ENCODE measurements at regions not wholly inside any gene's neighbourhood (a gene's known extent, or its start where the extent isn't known, plus 50 kb on each side); places are given as distances from the start of the nearest gene placed in this dataset.

DNA sequence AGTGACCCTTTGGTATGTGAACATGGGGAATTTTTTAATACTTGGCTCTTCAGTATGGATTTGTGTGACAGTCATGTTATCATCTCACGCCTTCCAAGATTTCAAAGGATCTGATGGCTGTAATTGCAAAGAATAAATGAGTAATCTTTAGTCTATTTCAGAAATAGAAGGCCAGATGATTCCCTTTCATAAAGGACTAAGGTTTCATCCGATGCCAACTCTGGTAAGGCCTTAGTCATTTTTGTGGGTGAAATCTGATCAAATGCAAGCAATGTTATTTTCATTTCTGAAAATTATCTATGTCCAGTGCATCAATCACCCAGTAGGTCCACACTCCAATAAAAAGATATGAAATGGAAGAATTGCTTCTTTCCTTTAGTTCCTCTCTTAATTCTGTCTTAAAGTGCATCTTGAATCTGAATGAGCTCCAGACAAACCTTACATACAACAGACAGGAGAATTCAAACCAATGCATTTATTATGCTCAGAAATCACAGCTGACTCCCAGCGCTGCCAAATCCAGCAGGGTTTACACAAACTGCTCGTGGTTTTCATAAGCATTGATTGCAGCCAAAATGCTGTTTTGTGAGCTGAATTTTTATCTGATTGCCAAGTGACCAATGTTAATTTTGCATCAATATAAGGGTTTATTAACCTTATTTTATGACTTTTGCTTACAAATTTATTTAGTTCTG lies 565.2 kb upstream of the MARCKS start:
- DNase-seq (ENCODE audit: low read depth), result no peak

DNA sequence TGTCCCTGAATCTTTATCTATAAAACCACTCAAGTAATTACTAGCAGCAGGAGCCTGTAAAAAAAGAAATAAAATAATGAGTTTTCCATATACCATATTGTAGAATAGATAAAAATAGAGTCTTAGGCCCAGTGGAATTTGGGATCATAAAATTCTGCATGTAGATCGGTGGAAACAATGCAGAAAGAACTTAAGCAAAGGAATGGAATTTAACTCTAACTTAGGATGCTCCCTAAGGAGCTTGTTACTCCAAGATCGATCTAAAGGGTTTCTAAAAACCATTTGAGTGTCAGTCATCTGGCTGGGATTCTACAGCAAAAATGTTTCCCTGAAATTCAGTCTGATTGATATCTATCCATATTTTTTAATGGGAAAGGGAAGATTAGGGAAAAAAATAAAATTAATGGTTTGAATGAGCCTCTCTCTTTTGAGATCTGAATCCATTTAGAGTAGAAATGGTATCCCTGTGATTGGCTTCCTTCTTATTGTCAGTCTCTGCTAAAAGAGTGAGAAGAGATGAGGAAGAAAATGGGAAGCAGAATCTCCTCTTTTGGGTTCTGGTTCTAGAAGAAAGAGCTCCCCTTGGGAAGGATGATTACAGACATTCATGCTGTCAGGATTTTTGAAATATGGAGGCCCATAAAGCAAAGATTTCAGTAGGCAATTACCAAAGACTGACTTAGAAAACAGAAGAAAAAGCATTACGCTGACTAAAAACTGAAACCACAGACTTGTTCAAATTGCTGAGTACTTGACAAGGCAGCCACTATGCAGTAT lies 564.3 kb upstream of the MARCKS start:
- DNase-seq (ENCODE audit: low read depth), result no peak

DNA sequence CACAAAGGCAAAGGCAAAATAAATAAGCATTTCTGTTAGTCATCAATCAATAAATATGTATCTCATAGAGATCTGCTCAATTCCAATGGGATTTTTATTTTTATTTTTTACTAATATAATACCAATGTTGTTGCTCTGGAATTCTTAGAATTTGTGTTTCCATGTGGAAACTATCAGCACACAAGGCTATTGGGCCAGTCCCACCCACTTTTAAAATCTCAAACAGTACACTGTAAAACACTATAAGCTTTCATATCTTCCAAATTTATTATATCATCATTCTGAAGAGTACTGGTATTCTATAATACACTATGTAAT lies 563.8 kb upstream of the MARCKS start:
- DNase-seq (ENCODE audit: low read depth), result no peak

DNA sequence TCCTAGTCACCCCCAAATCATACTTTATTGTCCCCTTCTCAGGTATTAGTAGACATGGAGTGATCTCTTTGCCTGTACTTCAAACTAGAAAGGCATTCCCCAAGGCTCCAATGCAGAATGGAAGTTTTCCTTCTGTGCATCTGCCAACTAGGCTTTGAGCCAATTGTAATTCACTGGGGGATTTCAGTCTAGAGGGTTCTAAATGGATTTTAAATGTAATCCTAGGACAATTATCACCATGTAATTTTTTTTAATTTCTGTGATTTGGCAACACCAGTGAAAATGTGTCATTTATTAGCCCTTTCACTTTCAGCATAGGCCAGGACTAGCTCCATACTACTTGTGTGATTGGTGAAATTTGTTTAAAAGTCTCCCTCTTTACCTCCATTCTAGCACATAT lies 557.6 kb upstream of the MARCKS start:
- DNase-seq (ENCODE audit: low read depth), result no peak

DNA sequence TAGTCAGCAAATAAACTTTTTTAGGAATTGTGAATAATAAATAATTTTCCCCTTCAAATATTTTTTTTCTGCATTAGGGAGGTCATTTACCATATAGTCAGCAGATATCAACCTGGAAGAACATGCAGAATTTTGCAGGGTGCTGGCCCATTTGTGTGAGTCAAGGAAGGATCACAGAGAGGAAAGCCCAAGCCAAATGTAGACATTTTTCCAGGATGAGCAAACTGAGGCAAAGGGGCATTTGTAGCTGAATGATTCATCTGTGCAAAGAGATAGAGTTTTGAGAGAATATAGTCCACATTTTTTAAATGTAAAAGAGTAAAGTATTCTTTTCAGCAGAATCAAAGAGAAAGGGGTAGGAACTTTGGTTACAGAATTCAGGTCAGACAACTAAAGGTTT lies 555.5 kb upstream of the MARCKS start:
- no peak for DNase-seq (ENCODE audit: low read depth)

DNA sequence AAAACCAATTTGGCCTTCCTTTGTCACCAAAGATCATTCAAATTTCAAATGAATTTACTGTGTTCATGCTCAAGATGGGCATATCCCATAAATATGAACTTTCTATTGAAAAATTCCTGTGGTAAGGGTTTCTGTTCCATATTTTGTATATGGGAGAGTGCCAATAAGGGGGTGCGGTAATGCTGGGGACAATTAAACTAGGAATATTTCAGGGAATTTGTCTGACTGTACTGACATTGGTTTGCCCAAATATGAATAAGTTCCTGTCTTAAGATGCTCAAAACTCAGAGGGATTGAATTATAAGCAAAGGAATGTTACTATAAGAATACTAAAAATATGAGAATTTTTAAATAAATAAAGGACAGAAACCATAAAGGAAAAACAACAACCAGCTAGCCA lies 553.0 kb upstream of the MARCKS start:
- no peak for DNase-seq (ENCODE audit: low read depth)

DNA sequence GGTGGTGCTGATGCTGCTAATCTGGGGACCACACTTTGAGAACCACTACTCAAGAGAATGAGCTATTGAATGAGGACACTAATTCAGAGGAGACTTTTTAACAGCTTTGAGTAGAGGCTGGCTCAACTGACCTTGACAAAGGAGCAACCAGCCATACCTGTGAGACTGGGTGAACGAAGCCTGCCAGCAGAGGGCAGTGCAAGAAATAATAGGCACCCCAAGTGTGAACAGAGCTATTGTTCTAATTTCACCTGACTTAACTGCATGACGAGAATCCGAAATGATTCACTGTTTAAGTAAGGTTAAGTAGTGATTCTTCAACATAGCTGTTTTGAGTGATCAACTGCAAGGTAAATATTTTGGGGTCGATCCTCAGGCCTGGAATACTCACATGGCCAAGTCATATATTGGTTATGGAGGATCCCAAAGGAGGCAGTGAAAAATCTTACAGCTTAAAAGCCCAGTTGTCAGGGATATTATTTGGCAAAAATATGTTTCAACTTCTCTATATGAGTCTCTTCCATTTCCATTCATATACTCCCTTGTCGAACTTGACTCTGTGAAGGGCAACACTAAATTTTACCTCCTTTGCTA lies 550.5 kb upstream of the MARCKS start:
- DNase-seq (ENCODE audit: low read depth), result peak; percentile 68

DNA sequence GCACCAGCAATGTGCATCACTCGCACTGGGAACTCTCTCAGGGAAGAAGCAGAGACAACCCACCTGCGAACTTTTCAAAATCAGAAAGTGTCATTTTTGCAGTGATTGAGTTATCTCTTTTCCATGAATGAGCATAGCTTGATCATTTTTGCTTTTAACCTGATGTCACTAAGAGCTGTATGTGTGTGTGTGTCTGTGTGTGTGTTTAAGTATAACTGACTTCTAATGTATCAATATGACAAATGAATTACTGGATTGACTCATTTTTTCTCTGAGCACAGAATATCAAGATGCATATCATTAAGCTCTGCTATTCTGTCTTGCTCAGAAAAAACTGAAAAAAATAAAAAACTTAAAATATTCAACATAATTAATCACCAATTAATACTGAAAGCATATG lies 548.9 kb upstream of the MARCKS start:
- DNase-seq (ENCODE audit: low read depth), result no peak

DNA sequence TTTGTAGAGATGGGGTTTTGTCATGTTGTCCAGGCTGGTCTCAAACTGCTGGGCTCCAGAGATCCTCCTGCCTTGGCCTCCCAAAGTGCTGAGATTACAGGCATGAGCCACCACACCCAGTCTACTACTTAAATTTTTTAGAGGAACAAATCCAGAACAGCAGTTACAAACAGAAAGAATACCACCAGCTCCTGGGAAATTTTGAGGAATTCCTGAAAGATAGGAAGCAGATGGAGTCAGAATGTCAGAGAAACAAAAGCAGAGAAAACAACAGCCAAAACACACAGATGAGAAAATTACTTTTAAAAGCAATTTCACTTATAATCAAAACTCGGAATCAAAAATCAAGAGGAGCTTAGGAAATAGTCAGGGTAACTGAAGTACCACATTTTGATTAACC lies 543.3 kb upstream of the MARCKS start:
- DNase-seq (ENCODE audit: low read depth), result no peak

DNA sequence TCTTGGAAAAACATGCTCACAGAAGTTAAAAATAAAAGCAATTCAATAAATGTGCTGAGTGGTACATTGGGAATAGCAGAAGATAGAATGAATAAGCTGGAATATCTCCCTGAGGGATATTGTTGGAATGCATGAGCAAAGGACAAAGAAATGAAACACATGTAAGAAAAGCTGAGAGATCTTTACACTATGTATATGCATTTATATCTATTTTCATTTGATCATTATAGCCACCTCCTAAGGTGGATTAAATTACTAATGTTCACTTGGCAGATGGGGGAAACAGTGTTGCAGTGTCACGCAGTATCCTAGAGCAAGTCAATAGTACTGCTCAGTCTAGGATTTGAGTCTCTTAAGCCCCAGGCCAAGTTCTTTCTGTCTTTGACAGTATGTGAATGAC lies 542.0 kb upstream of the MARCKS start:
- DNase-seq (ENCODE audit: low read depth), result no peak

DNA sequence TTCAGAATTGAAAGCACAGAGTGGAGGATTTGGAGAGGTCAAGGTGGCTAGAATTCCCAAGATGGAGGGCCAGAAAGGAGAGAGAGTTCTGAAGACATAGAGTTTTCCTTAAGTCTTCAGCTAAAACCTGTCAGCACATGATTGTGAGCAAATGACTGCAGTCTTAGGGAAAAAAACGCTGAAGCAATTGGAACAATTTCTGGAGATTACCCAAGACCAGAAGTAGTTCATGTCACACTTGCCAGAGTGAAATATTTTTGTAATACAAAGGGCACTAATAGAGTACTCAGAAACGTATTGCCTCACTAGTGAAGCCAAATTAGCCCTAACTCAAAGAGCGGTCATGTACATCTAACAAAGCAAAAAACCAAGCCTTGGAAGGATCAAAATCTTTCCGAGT lies 541.3 kb upstream of the MARCKS start:
- DNase-seq (ENCODE audit: low read depth), result no peak

DNA sequence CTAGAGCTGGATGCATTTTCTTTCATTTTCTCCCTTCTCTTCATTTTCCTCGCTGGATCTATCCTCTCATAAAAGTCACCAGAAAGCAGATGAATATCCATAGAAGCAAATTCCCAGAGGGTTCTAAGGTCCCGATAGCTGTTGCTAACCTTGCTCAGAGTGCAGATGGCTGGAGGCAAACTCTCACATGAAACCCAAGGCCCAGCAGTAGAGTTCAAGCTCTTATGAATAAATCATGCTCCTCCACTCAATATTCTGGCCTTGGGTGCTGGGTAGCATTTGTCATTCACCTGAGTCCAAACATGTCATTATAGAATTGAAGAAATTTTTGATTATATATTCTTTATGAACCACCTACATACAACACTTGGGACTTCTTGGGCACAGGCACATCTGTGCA lies 539.7 kb upstream of the MARCKS start:
- no peak for DNase-seq (ENCODE audit: low read depth)

DNA sequence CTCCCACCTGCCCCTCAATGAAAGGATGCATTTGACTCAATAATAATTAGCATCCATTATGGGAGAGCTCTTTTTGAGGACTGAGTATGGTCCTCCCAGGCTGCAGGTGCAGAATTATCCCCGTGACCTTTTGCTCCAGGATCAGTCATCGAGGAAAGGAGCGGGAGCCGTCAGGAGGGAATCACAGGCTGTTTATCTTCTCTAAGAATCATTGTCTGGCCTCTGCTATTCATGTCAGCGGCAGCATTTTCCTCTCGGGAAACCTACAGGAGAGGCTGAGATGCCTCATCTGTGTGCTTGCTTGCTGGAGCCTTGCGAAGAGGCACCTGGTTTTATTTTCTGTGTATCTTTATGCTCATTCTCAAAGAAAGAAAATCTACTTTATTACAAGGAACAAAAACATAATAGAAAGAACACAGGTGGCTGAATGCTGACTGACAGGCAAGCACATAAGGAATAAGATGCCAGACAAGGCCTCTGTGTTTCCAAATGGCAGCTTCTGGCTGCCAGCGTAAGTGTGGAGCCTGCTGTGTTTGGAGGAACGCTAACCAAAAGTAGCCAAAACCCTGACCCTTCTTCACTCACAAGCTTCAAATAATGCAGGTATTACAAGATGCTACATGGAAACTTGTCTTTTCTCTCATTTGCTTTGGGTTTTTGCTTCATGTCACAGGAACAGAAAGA lies 539.1 kb upstream of the MARCKS start:
- no peak for DNase-seq (ENCODE audit: low read depth)

DNA sequence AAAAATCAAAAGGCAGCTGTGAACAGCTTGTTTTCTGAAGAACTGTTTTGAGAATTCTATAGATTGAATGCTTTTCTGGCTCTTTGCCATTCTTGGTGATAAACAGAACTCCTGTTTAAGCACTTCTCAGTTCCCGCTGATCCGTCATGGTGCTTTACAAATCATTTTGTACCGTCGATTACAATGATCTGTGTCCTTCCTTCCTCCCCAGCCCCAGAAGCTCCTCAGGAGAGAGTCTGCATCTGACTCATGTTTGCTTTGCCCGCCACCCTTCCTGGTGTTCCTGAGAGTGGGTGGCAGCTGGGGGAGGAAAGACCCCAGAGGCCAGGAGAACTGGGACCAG lies 538.6 kb upstream of the MARCKS start:
- no peak for DNase-seq (ENCODE audit: low read depth)

DNA sequence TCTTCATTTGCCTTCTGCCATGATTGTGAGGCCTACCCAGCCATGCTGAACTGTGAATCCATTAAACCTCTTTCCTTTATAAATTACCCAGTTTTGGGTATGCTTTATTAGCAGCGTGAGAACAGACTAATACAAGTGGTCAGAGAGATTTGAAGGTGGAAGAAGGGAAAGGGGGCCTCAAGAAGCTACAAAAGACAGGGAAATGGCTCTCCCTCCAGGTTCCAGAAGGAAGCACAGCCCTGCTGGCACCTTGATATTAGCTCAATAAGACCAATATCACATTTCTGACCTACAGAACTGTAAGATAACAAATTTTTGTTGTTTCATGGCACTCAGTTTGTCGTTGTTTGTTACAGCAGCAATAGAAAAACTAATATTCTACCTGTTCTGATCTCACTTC lies 536.5 kb upstream of the MARCKS start:
- DNase-seq (ENCODE audit: low read depth), result no peak

DNA sequence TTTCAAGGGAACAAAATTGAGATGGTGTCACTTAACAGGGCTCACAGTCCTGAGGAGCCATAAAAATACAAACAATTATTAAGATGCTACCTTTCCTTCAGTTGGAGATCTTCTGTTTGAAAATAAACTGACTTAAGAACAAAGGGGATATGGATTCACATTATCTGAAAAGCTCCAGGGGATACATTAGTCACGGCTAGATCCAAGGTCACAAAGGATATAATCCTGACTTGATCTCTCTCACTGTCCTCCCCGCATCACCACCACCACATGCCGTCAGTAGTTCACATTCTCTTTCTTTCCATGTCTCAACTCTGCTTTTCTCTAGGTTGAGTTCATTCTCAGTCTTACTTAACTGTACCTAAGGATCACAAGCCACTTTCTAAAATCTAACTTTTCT lies 530.4 kb upstream of the MARCKS start:
- DNase-seq (ENCODE audit: low read depth), result no peak

DNA sequence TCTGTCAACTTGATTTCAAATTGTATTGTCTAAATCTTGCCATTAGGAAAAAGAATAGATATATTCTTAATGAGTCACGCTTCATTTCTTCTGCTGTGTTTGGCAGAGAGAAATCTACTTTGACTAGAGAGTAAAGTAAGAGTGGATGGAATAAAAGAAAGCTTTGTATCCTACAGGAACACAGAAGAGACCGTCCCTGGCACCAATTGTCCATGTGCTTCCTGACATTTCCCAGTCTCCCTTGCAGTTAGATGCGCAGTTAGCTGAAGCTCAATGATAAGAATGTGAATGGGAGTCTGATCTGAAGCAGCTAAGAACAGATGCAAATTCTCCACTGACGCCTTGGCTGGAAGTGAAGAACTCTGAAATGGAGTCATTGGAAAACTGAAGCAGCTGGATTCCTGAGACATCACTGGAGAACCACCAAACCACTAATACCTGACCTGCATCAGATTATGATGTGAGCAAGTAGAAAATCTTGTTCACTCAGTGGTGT lies 528.2 kb upstream of the MARCKS start:
- DNase-seq (ENCODE audit: low read depth), result no peak

DNA sequence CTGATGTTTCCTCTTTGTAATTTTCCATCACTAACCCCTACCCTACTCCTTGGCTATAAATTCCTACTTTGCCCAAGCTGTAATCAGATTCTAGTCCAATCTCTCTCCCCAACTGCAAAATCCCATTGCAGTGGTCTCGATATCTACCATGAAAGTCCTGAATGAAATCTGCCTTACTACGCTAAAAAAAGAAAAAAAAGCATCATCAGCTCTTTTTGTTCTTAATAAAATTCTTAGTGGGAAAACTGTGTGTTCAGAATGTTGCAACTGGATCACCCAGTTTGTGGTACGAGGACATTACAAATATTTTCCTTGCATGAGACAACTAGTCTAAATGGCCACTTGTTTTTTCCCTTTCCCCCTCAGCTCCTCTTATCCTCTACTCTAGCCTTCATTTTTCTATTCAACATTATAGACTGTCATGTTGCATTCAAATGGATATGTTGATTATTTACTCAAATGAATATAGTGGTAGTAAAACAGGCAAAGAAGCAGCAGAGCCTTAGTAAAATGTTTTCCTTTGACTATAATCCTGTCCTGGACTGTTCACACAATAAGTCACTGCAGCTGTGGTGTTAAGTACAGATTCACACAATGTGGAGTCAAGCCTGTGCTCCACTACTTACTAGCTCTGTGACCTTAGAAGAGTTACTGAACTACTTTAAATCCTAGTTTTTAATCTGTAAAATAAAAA lies 527.1 kb upstream of the MARCKS start:
- no peak for DNase-seq (ENCODE audit: low read depth)

DNA sequence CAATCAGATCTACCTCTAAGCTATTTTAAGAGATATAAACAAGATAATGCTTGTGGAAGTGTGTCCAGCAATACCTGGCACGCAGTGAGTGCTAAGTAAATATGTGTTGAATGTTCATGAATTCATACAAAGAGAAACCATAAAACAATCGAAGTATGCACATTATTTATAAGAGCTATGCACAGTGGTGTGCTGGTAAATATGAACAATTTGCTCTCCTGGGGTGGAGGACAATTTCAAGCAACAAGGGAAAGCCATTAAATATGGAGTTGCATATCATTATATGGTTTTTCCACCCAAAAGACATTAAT lies 526.6 kb upstream of the MARCKS start:
- DNase-seq (ENCODE audit: low read depth), result no peak

DNA sequence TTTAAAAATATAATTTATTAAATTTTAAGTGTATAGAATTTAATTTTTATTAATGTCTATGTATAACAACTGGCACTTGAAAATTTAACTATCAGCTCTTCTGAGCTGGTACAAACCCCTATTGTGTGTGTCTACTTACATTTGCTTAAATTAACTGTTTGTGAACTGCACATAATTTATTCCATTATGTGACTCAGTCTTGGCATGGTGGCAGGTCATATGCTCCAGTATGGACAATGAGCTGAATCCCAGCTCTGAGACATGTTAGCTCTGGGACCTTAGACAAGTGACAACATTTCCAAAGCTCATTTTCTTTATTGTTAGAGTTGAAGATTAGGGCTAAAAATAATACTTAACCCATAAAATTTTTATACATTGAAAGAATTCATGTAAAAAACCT lies 526.1 kb upstream of the MARCKS start:
- no peak for DNase-seq (ENCODE audit: low read depth)

DNA sequence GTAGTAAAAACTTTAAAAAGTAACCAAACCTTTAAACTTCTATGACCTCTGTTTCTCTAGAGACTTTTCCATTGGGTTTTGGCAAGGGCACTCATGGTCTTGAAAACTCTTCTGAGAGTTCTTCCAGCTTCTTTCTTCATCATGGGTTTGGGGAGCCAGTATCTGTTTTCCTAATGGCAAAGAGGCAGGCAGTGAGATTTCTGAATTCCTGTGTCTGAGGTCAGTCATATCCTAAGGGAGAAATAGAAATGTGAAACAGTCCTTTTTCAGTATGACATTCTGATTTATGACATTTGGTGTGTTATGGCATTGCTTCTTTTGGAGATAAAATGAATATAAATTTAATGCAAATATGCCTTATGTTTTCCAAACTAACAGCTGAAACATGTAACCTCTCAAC lies 518.5 kb upstream of the MARCKS start:
- DNase-seq (ENCODE audit: low read depth), result no peak

DNA sequence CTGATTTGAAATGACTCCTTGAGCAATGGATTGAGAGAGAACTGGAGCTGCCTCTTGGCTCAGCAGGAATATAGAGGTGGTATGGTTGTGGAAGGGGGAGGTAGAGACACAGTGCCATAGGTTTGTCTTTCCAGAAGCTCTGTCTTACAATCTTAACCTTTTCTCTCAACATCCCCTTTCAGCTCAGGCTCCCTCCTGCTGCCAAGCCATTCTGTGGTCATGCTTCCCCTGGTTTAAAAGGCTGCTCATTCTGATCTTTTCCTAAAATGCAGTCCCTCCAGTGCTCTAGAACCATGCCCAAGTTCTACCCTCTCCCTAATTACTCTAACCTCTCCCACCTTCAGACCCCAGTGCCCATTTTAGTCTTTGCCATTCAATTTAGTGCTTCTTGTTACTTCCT lies 517.9 kb upstream of the MARCKS start:
- no peak for DNase-seq (ENCODE audit: low read depth)
